HG02884 (cell line): ENCODE measurements at regions not wholly inside any gene's neighbourhood (a gene's known extent, or its start where the extent isn't known, plus 50 kb on each side); places are given as distances from the start of the nearest gene placed in this dataset.

Experiments
- ATAC-seq: cut with Tn5 transposase; IDR thresholded peaks from one replicate; pipeline ENCODE4 v1.9.1; 2021; ENCODE audit warnings: mild to moderate bottlenecking, moderate library complexity; ENCODE audit not compliant: unreplicated experiment

GRCh38 chr5:33361781-33362180 lies 79.0 kb upstream of the TARS1 start:
- no peak for ATAC-seq

GRCh38 chr5:33362915-33363314 lies 77.8 kb upstream of the TARS1 start:
- no peak for ATAC-seq

GRCh38 chr5:33363537-33363936 lies 77.2 kb upstream of the TARS1 start:
- no peak for ATAC-seq

- no peak for ATAC-seq
Observed at GRCh38 chr5:33364406-33364805, 76.4 kb upstream of the TARS1 start.

- ATAC-seq: no peak
Observed at GRCh38 chr5:33367416-33367815, 73.3 kb upstream of the TARS1 start.

- ATAC-seq: no peak
Observed at GRCh38 chr5:33369485-33370465, 71.0 kb upstream of the TARS1 start.

- no peak for ATAC-seq
Observed at GRCh38 chr5:33370466-33370859, 70.3 kb upstream of the TARS1 start.

- no peak for ATAC-seq
Observed at GRCh38 chr5:33371660-33372059, 69.1 kb upstream of the TARS1 start.

GRCh38 chr5:33372721-33373472 lies 67.9 kb upstream of the TARS1 start:
- ATAC-seq: no peak

GRCh38 chr5:33375900-33376299 lies 64.9 kb upstream of the TARS1 start:
- no peak for ATAC-seq

GRCh38 chr5:33379757-33380156 lies 61.0 kb upstream of the TARS1 start:
- ATAC-seq: no peak

- no peak for ATAC-seq
Observed at GRCh38 chr5:33381243-33381642, 59.5 kb upstream of the TARS1 start.
